PC-3 (cell line): ENCODE measurements at regions not wholly inside any gene's neighbourhood (a gene's known extent, or its start where the extent isn't known, plus 50 kb on each side); places are given as distances from the start of the nearest gene placed in this dataset.

Experiments used
- CTCF ChIP-seq: fragments of 300-600 bp; sonication (generic); conservative IDR thresholded peaks from 2 replicates; pipeline ENCODE4 v1.5.1; 2017; ENCODE audit warnings: antibody characterized with exemption, low read depth, mild to moderate bottlenecking, low read length
- EZH2 ChIP-seq: fragments of 300-600 bp; sonication (generic); IDR thresholded peaks from one replicate; pipeline ENCODE4 v1.6.1; 2017; ENCODE audit warnings: antibody characterized with exemption, mild to moderate bottlenecking, low read length; ENCODE audit not compliant: unreplicated experiment

DNA sequence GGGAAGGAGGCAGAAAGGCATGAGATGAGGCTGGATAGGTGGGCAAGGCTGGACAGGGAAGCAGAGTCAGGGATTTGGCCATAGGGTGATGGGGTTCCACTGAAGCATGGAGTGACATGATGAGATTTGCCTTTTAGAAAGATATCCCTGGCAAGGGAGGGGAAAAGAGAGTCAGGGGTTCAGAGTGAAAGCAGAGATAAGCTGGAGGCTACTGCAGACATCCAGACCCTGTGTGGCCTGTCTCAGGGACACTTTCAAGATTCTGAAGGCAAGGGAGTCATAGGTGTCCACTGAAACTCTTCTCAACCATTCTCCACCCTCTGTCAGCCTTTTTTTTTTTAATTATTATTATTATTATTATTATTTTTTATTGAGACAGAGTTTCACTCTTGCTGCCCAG lies 94.0 kb upstream of the SPATA12 start:
- TF ChIP-seq EZH2 = no peak
- no peak for TF ChIP-seq CTCF
